K562 (cell line): ENCODE measurements at regions not wholly inside any gene's neighbourhood (a gene's known extent, or its start where the extent isn't known, plus 50 kb on each side); places are given as distances from the start of the nearest gene placed in this dataset.

ENCODE experiments used
- ATAC-seq: fragments of 200-7000 bp; cut with Tn5 transposase; 3 replicates; pipeline ENCODE4 v1.9.1; 2020; ENCODE audit warnings: moderate library complexity
- BruUV-seq: library from RNA; stranded (reverse); fragments of 400-500 nt; replicated peaks from 2 replicates; lab custom pipeline; 2021; lab: Mats Ljungman, UMichigan
- CTCF ChIA-PET: fragments of 300-600 bp; formaldehyde crosslinking; extraction: SDS; loops from one replicate; lab custom pipeline; 2021; ENCODE audit warnings: low intra/inter-chr PET ratio; lab: Yijun Ruan, JAX
- POLR2A ChIA-PET: fragments of 300-600, 350-650 bp; sonication (Branson Sonifier 250); formaldehyde crosslinking; extraction: SDS; loops from one replicate; lab custom pipeline; 2021; ENCODE audit warnings: antibody characterized with exemption, inconsistent platforms; lab: Yijun Ruan, JAX
- DNase-seq, 4 experiments: peaks; one replicate each; pipeline versions ENCODE4 v3.0.0 to v3.0.0-alpha.2; 2011 to 2018; ENCODE audit warnings: low spot score in 3 of 4, mixed read lengths in 3 of 4; ENCODE audit errors: extremely low read depth in 1 of 4
- FAIRE-seq: peaks from 2 replicates; lab custom pipeline; 2011; peaks lifted over from hg19 to GRCh38; lab: Jason Lieb, UNC
- H2AFZ ChIP-seq: 2 replicates; pipeline ENCODE4 v1.6.0; 2011; ENCODE audit warnings: low read depth, low read length, control low read depth, inconsistent platforms
- H3K27ac ChIP-seq: fragments of 200-600 bp; 3 replicates; pipeline ENCODE4 v1.8.0; 2011; ENCODE audit warnings: low read depth, mild to moderate bottlenecking, control low read depth, inconsistent platforms, low read length, moderate library complexity, mixed read lengths; ENCODE audit errors: extremely low read depth
- H3K27me3 ChIP-seq, 2 experiments: fragments of 300-600 bp in 1 of 2; 2 replicates in 1 of 2; 3 replicates in 1 of 2; pipeline versions ENCODE4 v1.6.0 to v1.8.0; 2011; ENCODE audit warnings: inconsistent platforms in 2 of 2, low read length in 2 of 2, mild to moderate bottlenecking in 1 of 2, mixed read lengths in 1 of 2, moderate library complexity in 1 of 2; ENCODE audit not compliant: control insufficient read depth in 2 of 2, insufficient read depth in 2 of 2
- H3K36me3 ChIP-seq: fragments of 300-600 bp; 3 replicates; pipeline ENCODE4 v1.8.0; 2011; ENCODE audit warnings: mild to moderate bottlenecking, low read length, inconsistent platforms; ENCODE audit not compliant: control insufficient read depth, insufficient read depth
- H3K4me1 ChIP-seq, 2 experiments: fragments of 200-600 bp in 1 of 2; replicated peaks in 1 of 2; 2 replicates in 1 of 2; 3 replicates in 1 of 2; pipeline versions ENCODE4 v1.5.1 to v1.8.0; 2011; ENCODE audit warnings: inconsistent platforms in 2 of 2, low read length in 2 of 2, mild to moderate bottlenecking in 1 of 2, mixed read lengths in 1 of 2, moderate library complexity in 1 of 2; ENCODE audit not compliant: control insufficient read depth in 2 of 2, insufficient read depth in 2 of 2
- H3K4me2 ChIP-seq: 2 replicates; pipeline ENCODE4 v1.6.1; 2011; ENCODE audit warnings: low read length, control low read depth, inconsistent platforms, mixed read lengths; ENCODE audit not compliant: insufficient read depth
- H3K4me3 ChIP-seq: fragments of 200-600 bp; sonication (generic), shearing (Covaris generic); 2 replicates; pipeline ENCODE4 v1.5.1; 2016; ENCODE audit warnings: control low read depth, inconsistent platforms
- H3K79me2 ChIP-seq: fragments of 200-600 bp; 3 replicates; pipeline ENCODE4 v1.8.0; 2011; ENCODE audit warnings: low read length, inconsistent platforms; ENCODE audit not compliant: control insufficient read depth, insufficient read depth
- H3K9ac ChIP-seq, 2 experiments: 2 replicates each; pipeline versions ENCODE4 v1.6.0 to v1.6.1; 2011; ENCODE audit warnings: low read depth in 2 of 2, low read length in 2 of 2, control low read depth in 1 of 2, inconsistent platforms in 1 of 2, mild to moderate bottlenecking in 1 of 2, mixed read lengths in 1 of 2; ENCODE audit not compliant: insufficient read depth in 1 of 2
- H3K9me1 ChIP-seq: one replicate; pipeline ENCODE4 v1.6.0; 2011; ENCODE audit warnings: inconsistent platforms, mild to moderate bottlenecking, low read length, moderate library complexity; ENCODE audit not compliant: control insufficient read depth, insufficient read depth
- H3K9me3 ChIP-seq: replicated peaks from 2 replicates; pipeline ENCODE4 v1.5.1; 2011; ENCODE audit warnings: low read depth, low read length, inconsistent platforms; ENCODE audit not compliant: control insufficient read depth, insufficient read depth
- H4K20me1 ChIP-seq: replicated peaks from 2 replicates; pipeline ENCODE4 v1.6.1; 2011; ENCODE audit warnings: low read length, inconsistent platforms, mixed read lengths; ENCODE audit not compliant: control insufficient read depth, insufficient read depth
- ATF1 ChIP-seq, 2 experiments: fragments of 450-650 bp in 1 of 2; IDR thresholded peaks; 2 replicates each; pipeline ENCODE4 v1.6.1; 2016; ENCODE audit warnings: missing compliant biosample characterization in 1 of 2, missing genetic modification characterization in 1 of 2
- CHD4 ChIP-seq: fragments of 200-600 bp; sonication (generic); IDR thresholded peaks from 3 replicates; pipeline ENCODE4 v1.6.1; 2012; ENCODE audit warnings: low read depth, mild to moderate bottlenecking, mixed read lengths, low read length, inconsistent platforms; ENCODE audit not compliant: insufficient read depth, insufficient replicate concordance, poor library complexity, severe bottlenecking
- CTBP1 ChIP-seq: fragments of 450-650 bp; IDR thresholded peaks from 2 replicates; pipeline ENCODE4 v1.6.1; 2016; ENCODE audit warnings: borderline replicate concordance
- ELF4 ChIP-seq: fragments of 450-650 bp; formaldehyde crosslinking; IDR thresholded peaks from 2 replicates; pipeline ENCODE4 v1.4.0; 2022; ENCODE audit warnings: missing genetic modification characterization
- FIP1L1 ChIP-seq: fragments of 200-400 bp; formaldehyde crosslinking; IDR thresholded peaks from 2 replicates; pipeline ENCODE4 v1.6.1; 2018; ENCODE audit warnings: mild to moderate bottlenecking, low read depth, low read length; ENCODE audit not compliant: poor library complexity, severe bottlenecking
- KLF10 ChIP-seq: fragments of 250-450 bp; sonication (Bioruptor Pico); IDR thresholded peaks from 2 replicates; pipeline ENCODE4 v1.6.1; 2021; ENCODE audit warnings: matching md5 sums
- NR1H2 ChIP-seq: sonication (generic); formaldehyde crosslinking; IDR thresholded peaks from 2 replicates; pipeline ENCODE4 v1.4.0; 2020; ENCODE audit warnings: mild to moderate bottlenecking, missing genetic modification reagents
- RBFOX2 ChIP-seq: fragments of 200-400 bp; formaldehyde crosslinking; IDR thresholded peaks from 2 replicates; pipeline ENCODE4 v1.6.1; 2017; ENCODE audit warnings: low read depth, mild to moderate bottlenecking, low read length, moderate library complexity
- ZNF23 ChIP-seq: fragments of 250-450 bp; sonication (Bioruptor Pico); IDR thresholded peaks from 2 replicates; pipeline ENCODE4 v1.4.0; 2020; ENCODE audit warnings: mild to moderate bottlenecking
- ZNF24 ChIP-seq: fragments of 450-650 bp; IDR thresholded peaks from 2 replicates; pipeline ENCODE4 v1.6.1; 2016
- WGBS: fragments of 100-300 bp; shearing (Covaris generic); methylation state at CpG from one replicate; pipeline ENCODE4 v1.1.6; 2016; ENCODE audit warnings: low coverage, mixed read lengths; ENCODE audit not compliant: insufficient coverage; ENCODE audit errors: missing lambda C conversion rate; 5-methylcytosine and 5-hydroxymethylcytosine counted together
- in situ Hi-C: fragments of 300-500 bp; cut with MboI; formaldehyde crosslinking; loops from 4 replicates; pipeline ENCODE4 v1.15.0; 2018; ENCODE audit warnings: inconsistent platforms, mixed read lengths
- intact Hi-C: fragments of 100-400 bp; cut with micrococcal nuclease; formaldehyde crosslinking; loops from 2 replicates; pipeline ENCODE4 v1.14.2; 2022
- TF ChIP-seq, protein P1 (sequence below): fragments of 450-650 bp; IDR thresholded peaks from 2 replicates; pipeline ENCODE4 v1.6.1; 2017; ENCODE audit warnings: mild to moderate bottlenecking, moderate library complexity
- TF ChIP-seq, protein P2 (sequence below): fragments of 250-450 bp; sonication (Bioruptor Pico); IDR thresholded peaks from 2 replicates; pipeline ENCODE4 v1.5.0; 2021

DNA sequence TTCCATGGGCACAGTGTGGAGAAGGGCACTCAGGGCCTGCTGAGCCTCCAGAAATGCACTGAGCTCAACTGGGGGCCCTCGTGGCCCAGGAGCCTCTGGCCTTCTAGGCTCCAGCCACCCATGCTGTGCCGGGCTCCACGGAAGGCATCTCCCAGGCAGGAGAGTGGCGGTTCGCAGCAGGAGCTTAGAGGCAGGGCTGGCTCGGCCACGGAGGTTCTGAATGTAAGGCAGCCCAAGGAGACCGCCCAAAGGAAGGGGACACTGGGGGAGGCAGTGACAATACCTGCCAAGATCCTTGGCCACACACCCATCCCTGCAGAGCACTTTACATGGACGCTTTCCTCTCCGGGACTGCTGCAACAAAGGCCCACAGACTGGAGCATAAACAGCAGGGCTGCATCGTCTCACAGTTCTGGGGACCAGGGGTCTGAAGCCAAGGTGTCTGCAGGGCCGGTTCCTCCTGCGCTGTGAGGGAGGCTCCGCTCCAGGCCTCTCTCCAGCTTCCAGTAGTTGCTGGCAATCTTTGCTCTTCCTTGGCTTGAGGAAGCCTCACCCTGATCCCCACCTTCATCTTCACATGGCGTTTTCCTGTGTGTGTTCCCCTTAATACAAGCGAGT, 128.2 kb upstream of the CDH4 start:
- Histone ChIP-seq H3K9me3 (no peaks in the 10 kb centered on the region), H3K9me1 (no peaks in the 10 kb centered on the region), H3K4me3 (no peak overlapping the region), H3K9ac (no peak overlapping the region; a peak in 1 of 4 replicates), H2AFZ (no peak overlapping the region), H4K20me1 (no peaks in the 10 kb centered on the region; the same call in 1 of the 2 replicates), H3K27me3 (peaks cover 2 to 37% of the 10 kb centered on the region in 2 experiments; a peak in 3 of 5 replicates), H3K36me3 (no peaks in the 10 kb centered on the region), H3K4me2 (no peak overlapping the region), H3K27ac (no peak overlapping the region), H3K4me1 (no peaks in the 10 kb centered on the region), H3K79me2 (no peaks in the 10 kb centered on the region)
- ChIA-PET CTCF (no interaction called here), POLR2A (no interaction called here)
- TF ChIP-seq, protein P1, sequence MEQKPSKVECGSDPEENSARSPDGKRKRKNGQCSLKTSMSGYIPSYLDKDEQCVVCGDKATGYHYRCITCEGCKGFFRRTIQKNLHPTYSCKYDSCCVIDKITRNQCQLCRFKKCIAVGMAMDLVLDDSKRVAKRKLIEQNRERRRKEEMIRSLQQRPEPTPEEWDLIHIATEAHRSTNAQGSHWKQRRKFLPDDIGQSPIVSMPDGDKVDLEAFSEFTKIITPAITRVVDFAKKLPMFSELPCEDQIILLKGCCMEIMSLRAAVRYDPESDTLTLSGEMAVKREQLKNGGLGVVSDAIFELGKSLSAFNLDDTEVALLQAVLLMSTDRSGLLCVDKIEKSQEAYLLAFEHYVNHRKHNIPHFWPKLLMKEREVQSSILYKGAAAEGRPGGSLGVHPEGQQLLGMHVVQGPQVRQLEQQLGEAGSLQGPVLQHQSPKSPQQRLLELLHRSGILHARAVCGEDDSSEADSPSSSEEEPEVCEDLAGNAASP = no peak
- TF ChIP-seq RBFOX2 (no peak), CTBP1 (no peak), FIP1L1 (no peak), ZNF24 (no peak), ATF1 (CRISPR knock-in tag; IDR thresholded peaks at IDR 0.05) (no peak), ATF1 (tag; IDR thresholded peaks at IDR 0.05) (no peak), CHD4 (no peak), ZNF23 (CRISPR knock-in tag) (no peak), NR1H2 (CRISPR knock-in tag) (no peak), ELF4 (CRISPR knock-in tag) (no peak), KLF10 (CRISPR knock-in tag) (no peak)
- TF ChIP-seq, protein P2, sequence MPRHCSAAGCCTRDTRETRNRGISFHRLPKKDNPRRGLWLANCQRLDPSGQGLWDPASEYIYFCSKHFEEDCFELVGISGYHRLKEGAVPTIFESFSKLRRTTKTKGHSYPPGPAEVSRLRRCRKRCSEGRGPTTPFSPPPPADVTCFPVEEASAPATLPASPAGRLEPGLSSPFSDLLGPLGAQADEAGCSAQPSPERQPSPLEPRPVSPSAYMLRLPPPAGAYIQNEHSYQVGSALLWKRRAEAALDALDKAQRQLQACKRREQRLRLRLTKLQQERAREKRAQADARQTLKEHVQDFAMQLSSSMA (CRISPR knock-in tag) = no peak
- DNase-seq (no peak), FAIRE-seq (no peak), ATAC-seq (no peak)
- intact Hi-C loops = loop anchor here (5.0 kb wide), 2 partner anchors 912 to 1067 kb away; no protein-coding TSS in a partner anchor
- in situ Hi-C loops = no loop called here
- BruUV-seq = no TSS peak
- WGBS = 2% methylated on average over 12 of the region's 16 CpGs
